ENCODE measurements at regions not wholly inside any gene's neighbourhood (a gene's known extent, or its start where the extent isn't known, plus 50 kb on each side); places are given as distances from the start of the nearest gene placed in this dataset.

GRCh38 chr13:68076046-68076445 is 845.9 kb upstream of the PCDH9 start:
- no peak for DNase-seq

- no peak for DNase-seq
Observed at GRCh38 chr13:68066879-68067513, 836.9 kb upstream of the PCDH9 start.

- no peak for DNase-seq
Observed at GRCh38 chr13:68064001-68064770, 834.0 kb upstream of the PCDH9 start.

- no peak for DNase-seq
Observed at GRCh38 chr13:68063181-68063580, 833.0 kb upstream of the PCDH9 start.

- DNase-seq = no peak
Observed at GRCh38 chr13:68057836-68058235, 827.7 kb upstream of the PCDH9 start.

- DNase-seq = no peak
Observed at GRCh38 chr13:68056816-68057710, 826.9 kb upstream of the PCDH9 start.

GRCh38 chr13:68051910-68052309 is 821.8 kb upstream of the PCDH9 start:
- DNase-seq = no peak

GRCh38 chr13:68050761-68051160 is 820.6 kb upstream of the PCDH9 start:
- no peak for DNase-seq

- no peak for DNase-seq
Observed at GRCh38 chr13:68048802-68049359, 818.7 kb upstream of the PCDH9 start.

- DNase-seq = no peak
Observed at GRCh38 chr13:68047889-68048288, 817.8 kb upstream of the PCDH9 start.

- DNase-seq = no peak
Observed at GRCh38 chr13:68046903-68047302, 816.8 kb upstream of the PCDH9 start.

GRCh38 chr13:68030152-68030809 is 800.1 kb upstream of the PCDH9 start:
- no peak for DNase-seq

GRCh38 chr13:68028701-68029100 is 798.6 kb upstream of the PCDH9 start:
- DNase-seq = no peak

- no peak for DNase-seq
Observed at GRCh38 chr13:68027306-68027705, 797.2 kb upstream of the PCDH9 start.

GRCh38 chr13:68026077-68026476 is 795.9 kb upstream of the PCDH9 start:
- DNase-seq = no peak

- no peak for DNase-seq
Observed at GRCh38 chr13:68025604-68026003, 795.5 kb upstream of the PCDH9 start.

- no peak for DNase-seq
Observed at GRCh38 chr13:68023838-68024581, 793.9 kb upstream of the PCDH9 start.

- DNase-seq = no peak
Observed at GRCh38 chr13:68019901-68020300, 789.8 kb upstream of the PCDH9 start.

- DNase-seq = no peak
Observed at GRCh38 chr13:68009546-68009945, 779.4 kb upstream of the PCDH9 start.

GRCh38 chr13:68007576-68007975 is 777.4 kb upstream of the PCDH9 start:
- no peak for DNase-seq

GRCh38 chr13:67996101-67996500 is 766.0 kb upstream of the PCDH9 start:
- DNase-seq = no peak

GRCh38 chr13:67990868-67991267 is 760.7 kb upstream of the PCDH9 start:
- no peak for DNase-seq

Measured in GF-D8 (cell line).